DMS53 treated with DMSO at 0.1 percent for 48 hours (cell line): ENCODE measurements at regions not wholly inside any gene's neighbourhood (a gene's known extent, or its start where the extent isn't known, plus 50 kb on each side); places are given as distances from the start of the nearest gene placed in this dataset.

Experiments
- DNase-seq: peaks from one replicate; lab custom pipeline; 2025; ENCODE audit not compliant: unreplicated experiment; lab: John Stamatoyannopoulos, UW

- no peak for DNase-seq
Measured at GRCh38 chr20:17858450-17859001, 110.1 kb downstream of the SNX5 start.

- no peak for DNase-seq
Measured at GRCh38 chr20:17857639-17858449, 110.8 kb downstream of the SNX5 start.

DNA sequence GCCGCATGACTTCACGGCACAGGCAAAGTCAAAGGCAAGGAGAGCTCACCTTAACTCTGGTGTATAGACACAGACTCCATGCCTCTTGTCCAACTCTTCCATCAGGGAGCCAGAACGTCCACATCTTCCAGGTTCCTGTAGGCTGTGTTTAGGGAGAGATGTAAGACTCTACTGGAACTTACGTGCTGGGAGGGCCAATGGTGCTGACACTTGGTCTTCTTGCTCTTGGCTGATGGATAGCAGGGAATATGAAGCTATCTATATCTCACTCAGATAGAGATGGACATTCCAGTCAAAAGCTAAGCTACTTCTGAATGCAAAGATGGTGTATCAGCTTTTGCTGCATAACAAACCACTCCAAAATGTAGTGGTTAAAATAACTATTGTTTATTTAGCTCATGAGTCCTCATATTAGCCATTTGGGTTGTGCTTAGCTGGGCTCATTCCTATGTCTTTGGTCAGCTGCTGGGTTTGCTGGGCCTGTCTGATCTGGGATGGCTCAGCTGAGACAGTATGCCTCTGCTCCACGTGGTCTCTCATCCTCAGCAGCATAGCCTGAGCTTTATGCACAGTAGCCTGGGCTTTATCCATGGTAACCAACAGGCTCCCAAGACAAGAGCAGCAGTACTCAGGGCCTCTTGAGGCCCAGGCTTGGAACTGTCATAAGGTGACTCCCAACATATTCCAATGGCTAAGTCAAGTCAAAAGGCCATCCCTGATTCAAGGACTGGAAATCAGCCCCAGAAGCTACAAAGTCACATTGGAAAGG lies 111.6 kb downstream of the SNX5 start:
- DNase-seq, result no peak

- no peak for DNase-seq
Measured at GRCh38 chr20:17856024-17856564, 112.5 kb downstream of the SNX5 start.

- DNase-seq, result peak; percentile 56
Measured at GRCh38 chr20:17854307-17854903, 114.2 kb downstream of the SNX5 start.

DNA sequence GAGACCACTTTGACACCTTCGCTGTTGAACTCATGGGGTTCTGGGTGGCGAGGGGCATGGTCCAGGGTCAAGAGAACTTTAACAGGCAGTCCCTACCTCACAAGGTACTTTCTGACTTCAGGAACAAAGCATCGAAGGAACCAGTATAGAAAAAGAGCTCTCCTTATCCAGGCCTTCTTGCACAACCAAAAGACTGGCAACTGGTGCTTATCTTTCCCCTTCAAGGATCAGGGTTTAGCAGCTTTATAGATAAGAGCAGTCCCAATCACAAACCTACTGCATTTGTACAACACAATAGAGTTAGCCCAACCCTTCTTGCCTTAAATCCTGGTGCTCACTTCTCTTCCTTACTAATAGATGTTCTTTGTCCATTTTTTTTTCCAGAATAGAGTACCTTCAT lies 116.3 kb downstream of the SNX5 start:
- DNase-seq, result no peak

- DNase-seq, result no peak
Measured at GRCh38 chr20:17850684-17851026, 117.9 kb downstream of the SNX5 start.

GRCh38 chr20:17849901-17850683 lies 118.5 kb downstream of the SNX5 start:
- DNase-seq, result no peak

- no peak for DNase-seq
Measured at GRCh38 chr20:17849138-17849900, 119.3 kb downstream of the SNX5 start.

DNA sequence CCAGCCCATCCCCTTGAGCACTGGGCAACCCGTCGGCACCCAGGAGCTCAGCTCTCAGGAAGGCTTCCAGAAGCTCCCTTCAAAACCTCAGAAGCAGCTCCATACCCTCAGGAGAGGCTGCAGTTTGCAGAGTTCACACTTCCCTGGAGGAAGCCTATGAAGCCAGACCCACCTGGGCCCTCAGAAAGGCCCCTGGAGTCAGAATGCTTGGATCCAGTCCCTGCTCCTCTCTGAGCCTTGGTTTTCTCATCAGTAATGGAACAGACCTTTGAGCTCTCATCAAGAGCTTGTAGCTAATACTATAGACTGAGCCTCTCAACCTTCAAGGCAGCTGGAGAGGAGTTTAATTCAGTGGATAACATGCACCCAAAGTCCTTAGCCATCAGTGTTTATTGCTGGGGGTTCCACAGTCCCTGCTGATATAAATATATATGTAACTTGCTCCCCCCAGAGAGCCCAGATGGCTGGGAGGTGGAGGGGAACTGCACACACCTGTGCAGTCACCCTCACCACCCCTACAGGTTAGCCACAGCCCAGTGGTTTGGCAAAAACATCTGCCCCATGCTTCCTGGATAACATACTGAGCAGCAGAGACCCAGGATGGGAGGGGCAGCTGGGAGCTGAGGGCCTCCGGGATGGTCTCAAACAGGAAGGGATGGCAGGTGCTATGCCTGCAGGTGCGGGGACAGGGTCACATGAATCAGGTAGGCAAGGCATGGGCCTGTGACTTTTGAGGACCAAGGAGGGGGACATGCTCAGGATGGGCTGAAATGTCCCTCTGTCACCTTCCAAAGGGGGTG lies 120.1 kb downstream of the SNX5 start:
- DNase-seq, result peak; percentile 64

GRCh38 chr20:17845701-17846475 lies 122.7 kb downstream of the SNX5 start:
- no peak for DNase-seq

DNA sequence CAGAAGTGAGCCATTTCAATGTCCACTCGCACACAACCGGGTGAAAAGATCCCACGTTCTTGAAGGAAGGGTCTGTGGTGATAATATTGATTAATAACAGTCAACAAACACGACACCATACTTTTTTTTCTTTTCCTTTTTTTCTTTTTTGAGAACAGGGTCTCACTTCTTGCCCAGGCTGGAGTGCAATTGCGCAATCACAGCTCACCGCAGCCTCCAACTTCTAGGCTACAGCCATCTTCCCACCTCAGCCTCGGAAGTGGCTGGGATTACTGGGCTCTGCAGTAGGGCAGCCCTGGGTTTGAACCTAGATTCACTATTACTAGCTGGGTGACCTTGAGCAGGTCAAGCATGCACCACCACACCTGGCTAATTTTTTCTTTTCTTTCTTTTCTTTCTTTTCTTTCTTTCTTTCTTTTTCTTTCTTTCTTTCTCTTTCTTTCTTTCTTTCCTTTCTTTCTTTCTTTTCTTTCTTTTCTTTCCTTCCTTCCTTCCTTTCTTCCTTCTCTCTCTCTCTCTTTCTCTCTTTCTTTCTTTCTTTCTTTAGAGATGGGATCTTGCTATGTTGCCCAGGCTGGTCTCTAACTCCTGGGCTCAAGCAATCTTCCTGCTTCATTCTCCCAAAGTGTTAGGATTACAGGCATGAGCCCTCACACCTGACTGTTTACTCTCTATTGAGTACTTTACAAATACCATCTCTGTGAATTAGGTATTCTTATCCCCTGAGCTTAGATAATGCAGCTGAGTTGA lies 123.9 kb downstream of the SNX5 start:
- DNase-seq, result no peak

GRCh38 chr20:17844133-17844429 lies 124.5 kb downstream of the SNX5 start:
- DNase-seq, result no peak

DNA sequence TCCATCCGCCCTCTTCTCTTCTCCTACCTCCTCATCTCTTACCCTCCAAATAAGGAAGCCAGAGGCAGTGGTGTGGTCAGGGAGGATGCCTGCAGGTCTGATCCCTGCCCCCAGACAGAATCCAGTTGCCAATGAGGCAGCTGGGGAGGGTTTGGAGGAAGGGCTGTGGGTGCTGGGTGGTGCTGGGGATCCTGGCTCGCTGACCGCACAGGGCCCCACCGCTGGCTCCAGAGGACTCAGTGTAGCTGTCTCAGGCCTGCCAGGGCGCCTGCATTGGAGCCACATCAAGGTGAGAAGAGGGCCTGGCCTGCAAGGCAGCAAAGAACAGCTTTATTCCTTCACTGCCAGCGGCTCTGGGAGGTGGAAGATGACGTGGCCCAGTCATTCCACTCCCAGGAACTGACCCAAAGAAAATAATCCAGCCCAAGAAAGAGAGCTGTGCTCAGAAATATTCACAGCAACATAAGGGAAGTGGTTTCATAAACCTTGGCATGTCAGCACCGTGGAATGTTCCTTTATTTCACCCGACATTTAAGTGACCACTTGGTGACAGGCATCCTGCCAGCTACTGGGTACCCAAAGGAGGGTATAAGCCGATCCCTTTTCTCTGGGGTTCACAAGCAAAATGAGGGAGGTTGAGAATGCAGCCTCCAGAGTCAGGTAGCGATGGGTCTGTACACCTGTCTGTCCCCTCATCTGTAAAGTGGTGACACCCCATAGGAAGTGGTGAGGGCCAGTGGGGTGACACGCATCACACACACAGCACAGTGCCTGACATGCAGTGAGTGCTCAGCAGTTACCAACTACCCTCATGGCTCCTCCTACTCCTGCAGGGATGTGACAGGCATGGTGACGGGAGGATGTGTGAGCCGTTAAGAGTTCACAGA lies 125.1 kb downstream of the SNX5 start:
- no peak for DNase-seq

DNA sequence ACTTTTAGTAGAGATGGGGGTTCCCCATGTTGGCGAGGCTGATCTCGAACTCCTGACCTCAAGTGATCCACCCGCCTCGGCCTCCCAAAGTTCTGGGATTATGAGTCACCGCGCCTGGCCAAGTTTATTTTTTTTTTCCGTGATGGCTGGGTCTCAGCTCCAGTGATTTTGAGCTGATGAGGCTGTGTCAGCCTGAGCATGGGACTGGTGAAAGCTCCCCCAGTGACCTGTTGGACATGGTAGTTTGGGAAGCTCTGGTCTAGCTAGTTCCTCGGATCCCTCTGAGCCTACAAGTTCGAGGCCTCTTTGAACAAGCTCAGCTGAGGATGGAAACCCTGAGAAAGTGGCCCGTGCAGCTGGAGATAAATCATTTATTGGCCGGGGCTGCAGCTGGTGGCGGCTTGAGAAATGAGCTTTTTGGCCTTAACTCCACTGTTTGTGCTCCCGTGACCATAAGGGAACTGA lies 126.8 kb downstream of the SNX5 start:
- DNase-seq, result no peak

- no peak for DNase-seq
Measured at GRCh38 chr20:17840423-17840822, 128.2 kb downstream of the SNX5 start.

DNA sequence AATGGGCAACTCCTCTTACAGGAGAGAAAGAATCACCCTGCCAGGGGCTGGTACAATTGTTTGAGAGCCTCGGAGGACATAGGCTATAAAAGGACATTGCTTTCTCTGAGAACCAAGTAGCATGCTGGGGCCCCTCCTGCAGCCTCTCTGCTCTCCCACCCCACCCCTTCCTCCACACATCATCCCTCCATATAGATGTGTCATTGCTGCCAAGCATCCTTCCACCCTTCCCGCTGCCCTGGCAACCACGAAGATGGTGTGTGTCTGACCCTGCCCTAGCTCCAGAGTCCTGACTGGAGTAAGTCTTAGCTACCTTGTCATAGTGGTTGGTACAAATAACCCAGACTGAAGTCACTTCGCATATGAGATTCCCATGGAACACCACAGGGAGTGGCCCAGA lies 129.7 kb downstream of the SNX5 start:
- DNase-seq, result no peak
